Activated T-cell treated with anti-CD3 and anti-CD28 coated beads, Interleukin-2, amount 50 U/mL, for 48 hours (primary cell): ENCODE measurements at regions not wholly inside any gene's neighbourhood (a gene's known extent, or its start where the extent isn't known, plus 50 kb on each side); places are given as distances from the start of the nearest gene placed in this dataset.
"Not testable (repeated sequence)": the region's sequence is repeated elsewhere in the genome, so short reads cannot be mapped to it uniquely, and the experiment has no call there.

ENCODE experiments used
- DNase-seq, 2 experiments: peaks; one replicate each; pipeline ENCODE4 v3.0.0-alpha.2; 2020

- DNase-seq: no peak
Observed at GRCh38 chr1:208475449-208475848, 231.3 kb upstream of the PLXNA2 start.

GRCh38 chr1:208475951-208476845, 232.0 kb upstream of the PLXNA2 start:
- no peak for DNase-seq

DNA sequence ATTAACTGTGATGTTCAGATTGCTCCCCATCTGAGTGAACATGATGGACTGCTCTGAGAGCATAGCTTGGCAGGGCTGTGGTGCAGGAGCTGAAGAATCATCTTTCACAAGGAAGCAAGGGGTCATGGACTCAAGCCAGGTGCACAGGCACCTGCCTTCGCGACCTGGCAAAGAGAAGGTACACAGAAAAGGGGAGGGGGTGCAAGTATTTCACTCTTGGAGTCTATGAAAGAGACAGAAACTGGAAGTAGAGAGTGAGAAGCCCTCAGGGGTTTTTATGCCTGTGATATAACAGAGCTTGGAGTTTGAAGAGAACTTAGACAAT, 232.6 kb upstream of the PLXNA2 start:
- no peak for DNase-seq

GRCh38 chr1:208479435-208479834, 235.3 kb upstream of the PLXNA2 start:
- DNase-seq: no peak

DNA sequence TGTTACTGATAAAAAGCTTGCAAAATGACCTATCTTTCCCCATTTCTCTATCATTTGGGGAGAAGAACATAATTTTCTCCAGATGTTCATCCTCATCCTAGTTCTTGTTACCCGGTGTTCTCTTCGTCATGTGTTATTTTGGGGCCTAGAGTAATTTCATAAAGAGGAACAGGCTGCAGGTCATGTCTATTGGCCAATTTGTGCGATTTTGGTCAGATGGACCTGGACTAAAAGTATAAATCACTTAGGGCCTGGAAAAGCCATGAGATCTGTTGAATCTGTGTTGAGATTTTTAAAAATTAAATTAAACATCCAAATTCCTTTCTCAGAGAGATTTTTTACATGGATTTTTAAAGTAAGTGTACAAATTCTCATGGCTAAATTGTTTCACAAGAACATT, 241.3 kb upstream of the PLXNA2 start:
- no peak for DNase-seq

- no peak for DNase-seq
Observed at GRCh38 chr1:208486677-208487076, 242.5 kb upstream of the PLXNA2 start.

DNA sequence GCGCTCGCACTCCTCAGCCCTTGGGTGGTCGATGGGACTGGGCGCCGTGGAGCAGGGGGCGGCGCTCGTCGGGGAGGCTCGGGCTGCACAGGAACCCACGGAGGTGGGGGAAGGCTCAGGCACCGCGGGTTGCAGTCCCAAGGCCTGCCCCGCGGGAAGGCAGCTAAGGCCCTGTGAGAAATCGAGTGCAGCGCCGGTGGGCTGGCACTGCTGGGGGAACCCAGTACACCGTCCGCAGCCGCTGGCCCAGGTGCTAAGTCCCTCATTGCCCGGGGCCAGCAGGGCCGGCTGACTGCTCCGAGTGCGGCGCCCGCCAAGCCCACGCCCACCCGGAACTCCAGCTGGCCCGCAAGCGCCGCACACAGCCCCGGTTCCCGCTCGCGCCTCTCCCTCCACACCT, 244.2 kb upstream of the PLXNA2 start:
- DNase-seq: not testable (repeated sequence)

DNA sequence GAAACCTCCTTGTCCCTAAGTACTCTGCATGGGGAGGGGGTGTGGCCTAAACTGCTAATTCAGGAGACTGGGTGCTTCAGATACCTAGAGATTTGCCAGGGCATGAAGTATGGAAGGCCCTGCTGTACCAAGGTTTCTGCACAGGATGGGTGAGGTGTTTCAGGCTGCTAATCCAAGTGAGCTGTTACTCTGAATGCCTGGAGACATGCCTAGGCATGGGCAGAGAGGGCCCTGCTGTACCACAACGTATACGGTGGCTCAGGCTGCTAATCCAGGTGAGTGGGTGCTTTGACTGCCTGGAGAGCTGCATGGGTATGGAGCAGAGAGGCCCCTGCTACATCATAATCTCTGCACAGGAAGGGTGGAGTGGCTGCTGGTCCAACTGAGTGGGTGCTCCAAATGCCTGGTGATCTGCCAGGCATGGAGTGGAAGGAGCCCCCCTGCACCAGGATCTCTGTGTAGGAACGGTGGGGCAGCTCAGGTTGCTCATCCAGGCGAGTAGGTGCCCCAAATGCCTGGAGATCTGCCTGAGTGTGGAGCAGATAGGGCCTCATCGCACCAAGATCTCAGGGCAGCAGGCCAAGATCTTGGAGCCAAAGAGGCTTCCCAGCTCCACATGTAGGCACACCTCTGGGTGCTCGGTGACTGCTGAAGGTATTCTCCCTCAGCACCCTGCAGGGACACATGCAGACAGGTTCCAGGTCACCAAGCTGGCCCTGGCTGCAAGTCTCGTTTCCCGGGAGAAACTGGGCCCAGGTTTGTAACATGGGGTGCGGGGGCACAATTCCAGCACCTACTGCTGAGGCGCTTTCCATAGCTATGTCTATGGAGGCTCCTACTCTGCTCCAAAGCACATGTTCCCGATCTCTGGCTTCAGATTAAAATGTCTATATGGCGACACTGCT, 252.5 kb upstream of the PLXNA2 start:
- DNase-seq: no peak

DNA sequence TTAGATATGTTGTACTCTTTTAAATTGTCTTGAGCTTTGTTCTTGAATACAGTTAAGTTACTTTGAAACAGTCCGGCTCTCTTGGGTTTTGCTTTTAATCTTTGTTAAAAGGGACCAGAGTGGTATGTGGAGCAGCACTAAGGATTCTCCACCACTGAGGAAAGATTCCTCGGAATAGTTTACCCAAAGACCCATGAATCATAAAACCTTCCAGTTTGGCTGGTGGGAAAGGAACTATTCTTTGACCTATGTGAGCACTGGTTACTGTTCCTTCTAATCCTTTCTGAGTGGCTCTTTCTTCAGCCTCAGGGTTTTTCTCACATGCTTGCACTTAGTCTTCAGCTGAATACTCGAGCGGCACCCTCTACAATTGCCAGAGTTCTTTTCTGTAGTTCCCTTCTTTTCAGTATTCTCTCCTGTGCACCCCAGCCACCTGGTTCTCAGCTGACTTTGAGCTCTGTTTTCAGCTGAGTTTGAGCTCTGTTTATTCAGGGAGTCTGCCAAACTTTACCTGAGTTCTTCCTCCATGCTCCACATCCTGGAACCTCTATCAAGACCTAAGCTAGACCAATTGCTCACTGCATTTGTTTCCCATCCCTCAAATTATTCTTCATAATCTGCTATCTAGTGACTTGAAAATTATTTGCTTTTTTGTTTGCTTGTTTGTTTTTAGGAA, 253.8 kb upstream of the PLXNA2 start:
- no peak for DNase-seq

GRCh38 chr1:208499026-208499425, 254.8 kb upstream of the PLXNA2 start:
- no peak for DNase-seq

DNA sequence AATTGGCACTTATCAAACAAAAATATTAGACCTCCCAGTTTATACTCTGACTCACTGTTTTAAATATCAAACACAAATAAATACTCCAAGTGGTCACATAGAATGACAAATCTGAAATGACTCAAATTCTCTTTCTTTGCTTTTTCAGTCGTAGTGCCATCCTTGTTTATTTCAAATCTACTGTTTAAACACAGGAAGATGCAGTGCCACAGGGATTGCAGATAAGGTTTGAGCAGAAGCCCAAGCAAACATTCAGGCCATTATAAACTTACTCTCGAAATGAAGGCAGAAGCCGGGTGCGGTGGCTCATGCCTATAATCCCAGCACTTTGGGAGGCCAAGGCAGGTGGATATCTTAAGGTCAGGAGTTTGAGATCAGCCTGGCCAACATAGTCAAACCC, 255.4 kb upstream of the PLXNA2 start:
- DNase-seq: no peak

- DNase-seq: no peak
Observed at GRCh38 chr1:208500375-208500774, 256.2 kb upstream of the PLXNA2 start.

GRCh38 chr1:208501542-208501941, 257.4 kb upstream of the PLXNA2 start:
- no peak for DNase-seq

DNA sequence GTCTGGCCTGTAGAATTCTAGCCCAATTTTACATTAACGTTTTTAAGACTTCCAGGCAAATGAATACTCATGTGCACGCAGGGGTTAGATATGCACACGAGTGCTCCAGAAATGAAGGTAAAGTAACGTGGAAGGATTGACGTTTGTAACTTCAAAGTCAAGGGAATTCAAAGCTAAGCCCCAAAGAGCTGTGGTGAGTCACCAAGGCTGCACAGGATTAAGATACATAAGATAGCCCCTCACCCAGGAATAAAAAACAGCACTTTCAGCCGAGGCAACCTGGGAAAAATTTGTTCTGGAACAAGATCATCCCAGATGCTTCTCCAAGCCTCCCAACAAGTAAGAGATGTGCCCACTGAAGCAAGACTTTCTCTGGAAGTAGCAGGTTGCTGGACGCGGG, 259.6 kb upstream of the PLXNA2 start:
- DNase-seq: no peak

- no peak for DNase-seq
Observed at GRCh38 chr1:208506812-208507211, 262.6 kb upstream of the PLXNA2 start.

DNA sequence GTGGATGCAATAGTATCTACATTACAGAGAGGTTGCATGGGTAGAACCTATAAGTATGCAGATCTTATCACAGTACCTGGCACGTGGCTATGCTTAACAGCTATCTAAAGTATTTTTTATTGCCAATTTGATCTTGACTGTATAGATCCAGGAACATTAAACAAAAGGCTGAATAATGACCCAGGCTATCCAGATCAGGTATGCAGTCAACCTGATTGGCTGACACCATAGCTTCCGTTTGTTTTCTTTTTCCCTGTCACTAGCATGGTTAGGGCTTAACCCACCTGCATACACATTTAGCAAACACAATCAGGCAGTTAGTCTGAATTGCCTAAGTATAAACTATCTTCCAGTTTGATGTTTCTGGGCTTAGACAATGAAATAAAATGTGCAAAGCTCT, 264.9 kb upstream of the PLXNA2 start:
- no peak for DNase-seq

DNA sequence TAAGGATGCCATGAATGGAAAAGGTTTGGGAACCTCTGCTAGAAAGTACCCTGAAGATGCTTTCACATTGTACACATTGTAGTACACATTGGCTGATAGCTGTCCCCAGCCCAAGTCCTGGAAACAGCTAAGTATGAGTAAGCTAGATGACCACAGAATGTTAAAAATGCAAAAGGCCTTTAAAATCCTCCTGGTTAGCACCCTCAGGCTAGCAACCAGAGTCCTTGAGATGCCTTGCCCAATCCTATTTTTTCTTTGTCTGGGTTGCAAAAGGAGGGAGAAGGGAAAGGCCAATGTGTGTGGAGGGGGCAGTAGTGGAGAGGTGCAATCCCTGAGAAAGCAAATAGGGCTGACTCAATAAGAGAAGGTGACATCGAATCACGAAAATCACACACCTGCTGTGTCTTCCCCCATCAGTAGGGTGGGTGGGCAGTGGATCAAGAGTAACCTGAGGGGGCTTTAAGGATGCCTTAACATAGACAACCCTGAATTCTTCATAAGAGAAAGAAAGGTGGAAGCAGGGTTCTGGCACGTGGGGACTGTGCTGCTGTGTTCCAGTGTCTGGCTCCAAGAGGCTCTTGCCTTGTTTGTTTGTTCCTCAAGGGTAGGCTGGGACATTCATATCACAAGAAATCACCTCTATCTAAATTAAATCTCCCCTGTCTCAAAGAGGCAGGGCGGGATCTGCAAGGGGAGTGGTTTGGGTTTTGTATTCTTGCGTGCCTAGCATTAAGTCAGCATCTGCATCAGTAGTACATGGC, 266.2 kb upstream of the PLXNA2 start:
- DNase-seq: no peak

DNA sequence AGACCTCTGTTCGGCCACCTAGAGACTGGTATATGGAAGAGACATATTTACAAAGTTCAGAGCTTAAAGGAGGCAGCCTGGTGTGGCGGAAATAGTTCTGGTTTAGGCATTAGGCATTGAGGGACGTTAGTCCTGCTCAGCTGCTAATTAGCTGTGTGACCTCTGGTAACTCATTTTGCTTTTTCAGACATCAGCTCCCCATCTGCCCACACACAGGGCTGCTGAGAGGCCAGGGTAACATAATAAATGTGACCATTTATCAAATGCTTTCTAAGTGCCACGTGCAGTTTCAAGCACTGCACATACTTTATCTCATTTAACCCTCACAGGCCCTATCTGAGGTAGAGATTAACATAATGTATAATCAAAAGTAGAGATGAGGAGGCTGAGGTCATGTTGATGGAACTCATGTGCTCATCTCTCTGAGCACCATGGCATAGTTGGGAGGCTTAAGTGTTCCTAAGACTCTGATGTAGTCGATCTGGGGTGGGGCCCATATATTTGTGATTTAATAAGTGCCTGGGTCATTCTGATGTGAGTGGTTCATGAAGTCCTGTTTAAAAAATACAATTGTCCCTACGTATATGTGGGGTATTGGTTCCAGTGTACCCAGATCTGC, 267.2 kb upstream of the PLXNA2 start:
- DNase-seq: no peak

GRCh38 chr1:208513799-208514198, 269.6 kb upstream of the PLXNA2 start:
- DNase-seq: no peak

DNA sequence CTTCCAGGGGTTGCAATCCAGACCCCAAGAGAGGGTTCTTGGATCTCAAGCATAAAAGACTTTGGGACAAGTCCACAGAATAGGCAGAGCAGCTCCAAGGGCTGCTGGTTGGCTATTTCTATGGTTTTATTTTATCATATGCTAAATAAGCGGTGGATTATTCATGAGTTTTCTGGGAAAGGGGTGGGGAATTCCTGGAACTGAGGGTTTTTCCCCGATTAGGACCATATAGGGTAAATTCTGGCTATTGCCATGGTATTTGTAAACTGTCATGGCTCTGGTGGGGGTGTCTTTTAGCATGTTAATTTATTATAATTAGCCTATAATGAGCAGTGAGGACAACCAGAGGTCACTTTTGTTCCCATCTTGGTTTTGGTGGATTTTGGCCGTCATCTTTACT, 270.9 kb upstream of the PLXNA2 start:
- no peak for DNase-seq

- DNase-seq: no peak
Observed at GRCh38 chr1:208516780-208517179, 272.6 kb upstream of the PLXNA2 start.

- DNase-seq: no peak
Observed at GRCh38 chr1:208520438-208521099, 276.4 kb upstream of the PLXNA2 start.
